22Rv1 (cell line): ENCODE measurements at regions not wholly inside any gene's neighbourhood (a gene's known extent, or its start where the extent isn't known, plus 50 kb on each side); places are given as distances from the start of the nearest gene placed in this dataset.

Experiments used
- H3K27ac ChIP-seq: fragments of 450-650 bp; 2 replicates; pipeline ENCODE4 v1.5.1; 2017
- ZFX ChIP-seq: fragments of 450-650 bp; IDR thresholded peaks from 2 replicates; pipeline ENCODE4 v1.6.1; 2017; ENCODE audit warnings: antibody characterized with exemption, borderline replicate concordance
- TF ChIP-seq, protein P1 (sequence below): fragments of 450-650 bp; IDR thresholded peaks from 2 replicates; pipeline ENCODE4 v1.5.1; 2017; ENCODE audit warnings: mild to moderate bottlenecking

DNA sequence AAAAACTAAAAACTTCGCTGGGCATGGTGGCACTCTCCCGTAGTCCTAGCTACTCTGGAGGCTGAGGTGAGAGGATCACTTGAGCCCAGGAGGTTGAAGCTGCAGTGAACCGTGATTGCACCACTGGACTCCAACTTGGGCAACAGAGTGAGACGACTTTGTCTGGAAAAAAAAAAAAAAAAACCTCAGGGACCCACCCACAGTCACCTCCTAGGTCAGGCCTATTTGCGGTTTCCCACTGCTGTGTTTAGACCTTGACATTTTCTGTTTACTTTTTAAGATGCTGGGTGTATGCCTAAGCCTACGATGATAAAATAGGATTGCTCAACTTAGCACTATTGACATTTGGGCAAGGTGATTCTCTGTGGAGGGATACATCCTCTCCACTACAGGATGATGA, 197.4 kb upstream of the TBL1X start:
- no peak overlapping the region for H3K27ac ChIP-seq
- TF ChIP-seq, protein P1, sequence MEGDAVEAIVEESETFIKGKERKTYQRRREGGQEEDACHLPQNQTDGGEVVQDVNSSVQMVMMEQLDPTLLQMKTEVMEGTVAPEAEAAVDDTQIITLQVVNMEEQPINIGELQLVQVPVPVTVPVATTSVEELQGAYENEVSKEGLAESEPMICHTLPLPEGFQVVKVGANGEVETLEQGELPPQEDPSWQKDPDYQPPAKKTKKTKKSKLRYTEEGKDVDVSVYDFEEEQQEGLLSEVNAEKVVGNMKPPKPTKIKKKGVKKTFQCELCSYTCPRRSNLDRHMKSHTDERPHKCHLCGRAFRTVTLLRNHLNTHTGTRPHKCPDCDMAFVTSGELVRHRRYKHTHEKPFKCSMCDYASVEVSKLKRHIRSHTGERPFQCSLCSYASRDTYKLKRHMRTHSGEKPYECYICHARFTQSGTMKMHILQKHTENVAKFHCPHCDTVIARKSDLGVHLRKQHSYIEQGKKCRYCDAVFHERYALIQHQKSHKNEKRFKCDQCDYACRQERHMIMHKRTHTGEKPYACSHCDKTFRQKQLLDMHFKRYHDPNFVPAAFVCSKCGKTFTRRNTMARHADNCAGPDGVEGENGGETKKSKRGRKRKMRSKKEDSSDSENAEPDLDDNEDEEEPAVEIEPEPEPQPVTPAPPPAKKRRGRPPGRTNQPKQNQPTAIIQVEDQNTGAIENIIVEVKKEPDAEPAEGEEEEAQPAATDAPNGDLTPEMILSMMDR: no peak
- no peak for TF ChIP-seq ZFX

DNA sequence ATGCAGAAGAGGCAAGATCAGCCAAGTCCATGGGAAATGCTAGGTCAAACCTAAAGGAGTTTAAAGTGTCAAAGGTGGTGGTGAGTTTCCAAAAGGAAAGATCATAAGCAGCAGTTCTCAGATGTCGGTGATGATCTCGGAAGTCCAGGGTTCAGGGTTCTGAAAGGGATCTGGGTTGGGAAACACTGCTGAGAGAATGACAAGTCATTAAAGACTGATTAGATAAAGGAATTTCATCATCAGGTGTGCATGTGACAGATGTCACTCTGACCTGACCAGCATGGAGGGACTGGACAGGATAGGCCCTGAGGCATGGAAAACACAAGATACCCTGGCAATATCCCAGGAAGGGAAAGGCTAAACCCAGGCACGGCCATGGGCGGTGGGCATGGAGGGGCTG, 195.7 kb upstream of the TBL1X start:
- TF ChIP-seq, protein P1: no peak
- no peak for TF ChIP-seq ZFX
- H3K27ac ChIP-seq: no peak overlapping the region

DNA sequence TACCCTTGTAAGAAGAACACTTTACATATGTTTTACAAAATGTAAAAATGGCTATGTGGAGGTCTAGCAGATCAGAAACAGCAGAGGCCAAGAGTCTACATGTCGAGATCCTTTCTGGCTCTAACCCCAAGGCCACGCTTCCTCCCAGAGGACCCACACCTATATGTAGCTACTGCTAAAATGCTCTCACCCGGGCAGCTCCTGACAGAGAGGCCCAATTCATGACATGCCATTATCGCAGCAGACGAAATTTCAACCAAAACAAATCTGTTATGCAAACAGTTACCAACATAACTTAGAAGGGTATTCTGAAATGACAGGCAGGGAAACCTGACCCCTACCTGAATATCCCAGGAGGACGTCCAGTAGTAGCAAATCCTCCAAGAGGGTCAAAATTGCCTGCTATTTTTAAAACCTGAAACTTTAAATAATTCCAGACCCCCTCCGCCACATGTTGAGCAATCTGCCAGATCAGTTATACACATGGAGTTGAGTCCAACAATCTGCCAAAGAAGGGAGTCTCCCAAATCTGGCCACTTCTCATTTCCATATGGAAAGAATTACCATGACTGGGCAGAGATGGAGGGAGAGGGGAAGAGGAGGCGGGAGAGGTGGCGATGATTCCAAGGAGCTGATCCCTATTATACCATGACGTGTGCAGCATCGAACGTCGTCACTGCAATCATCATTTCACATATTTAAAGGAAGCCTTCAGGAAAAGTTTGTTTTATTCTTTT, 192.9 kb upstream of the TBL1X start:
- H3K27ac ChIP-seq: no peak overlapping the region
- TF ChIP-seq ZFX: no peak
- TF ChIP-seq, protein P1: no peak

DNA sequence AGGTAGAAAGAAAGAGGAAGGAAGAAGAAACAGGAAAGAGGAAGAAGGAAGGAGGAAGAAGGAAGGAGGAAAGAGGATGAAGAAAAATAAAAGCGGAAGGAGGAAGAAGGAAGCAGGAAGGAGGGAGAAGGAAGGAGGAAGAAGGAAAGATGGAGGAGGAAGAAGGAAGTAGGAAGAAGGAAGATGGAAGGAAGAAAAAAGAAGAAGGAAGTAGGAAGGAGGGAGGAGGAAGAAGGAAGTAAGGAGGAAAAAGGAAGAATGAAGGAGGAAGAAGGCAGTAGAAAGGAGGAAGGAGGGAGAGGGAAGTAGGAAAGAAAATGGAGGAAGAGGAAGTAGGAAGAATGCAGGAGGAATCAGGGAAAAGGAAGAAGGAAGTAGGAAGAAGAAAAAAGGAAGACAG, 191.1 kb upstream of the TBL1X start:
- no peak for TF ChIP-seq ZFX
- TF ChIP-seq, protein P1: no peak
- no peak overlapping the region for H3K27ac ChIP-seq

DNA sequence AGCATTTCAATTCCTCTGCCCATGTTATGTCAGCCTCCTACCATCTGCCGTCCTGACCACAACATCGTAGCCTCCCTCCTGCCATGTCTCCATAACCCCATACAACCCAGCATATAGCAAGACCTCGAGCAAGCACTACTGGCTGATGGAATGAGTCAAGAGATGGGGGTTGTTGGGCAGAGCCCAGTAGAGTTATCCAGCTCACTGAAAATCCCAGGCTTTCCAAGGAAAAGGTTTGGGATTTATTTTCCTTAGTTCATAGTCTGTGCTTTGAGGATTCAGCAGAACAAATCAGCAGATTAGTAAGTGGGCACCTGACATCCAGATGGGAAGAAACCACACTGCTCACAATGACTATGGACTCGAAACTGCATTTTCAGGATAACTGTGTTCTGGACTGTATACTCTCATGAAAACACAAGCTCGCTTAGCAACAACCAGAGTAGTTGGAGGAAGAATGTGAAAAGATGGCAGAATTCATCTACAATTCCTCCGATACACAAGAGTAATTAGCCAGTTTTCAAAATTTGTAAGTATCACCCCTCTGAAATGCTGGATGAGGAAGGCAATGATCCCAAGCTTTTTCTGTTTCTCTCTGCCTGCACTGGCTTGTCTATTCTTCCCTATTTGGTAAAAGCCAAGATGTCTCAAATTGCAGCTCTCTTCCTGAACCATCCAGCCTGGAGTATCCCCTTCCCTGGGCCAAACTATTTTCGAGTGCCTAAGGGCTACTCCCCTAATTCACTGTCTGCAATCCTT, 186.2 kb upstream of the TBL1X start:
- no peak overlapping the region for H3K27ac ChIP-seq
- TF ChIP-seq, protein P1: no peak
- no peak for TF ChIP-seq ZFX

DNA sequence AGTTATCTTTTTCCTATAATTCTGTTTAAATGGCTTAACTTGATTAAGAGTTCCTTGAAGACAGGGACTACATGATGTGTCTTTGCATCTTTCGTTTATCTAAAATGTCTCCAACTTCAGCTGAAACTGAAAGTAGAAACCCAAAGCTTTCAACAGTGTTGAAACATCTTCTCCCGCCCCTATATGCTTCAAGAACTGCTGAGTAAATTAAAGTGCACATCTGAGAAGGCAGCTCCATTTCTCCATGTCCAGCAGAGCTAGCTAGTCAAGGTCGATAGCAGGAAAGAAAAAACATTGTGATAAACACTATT, 185.7 kb upstream of the TBL1X start:
- no peak overlapping the region for H3K27ac ChIP-seq
- TF ChIP-seq, protein P1: no peak
- no peak for TF ChIP-seq ZFX

DNA sequence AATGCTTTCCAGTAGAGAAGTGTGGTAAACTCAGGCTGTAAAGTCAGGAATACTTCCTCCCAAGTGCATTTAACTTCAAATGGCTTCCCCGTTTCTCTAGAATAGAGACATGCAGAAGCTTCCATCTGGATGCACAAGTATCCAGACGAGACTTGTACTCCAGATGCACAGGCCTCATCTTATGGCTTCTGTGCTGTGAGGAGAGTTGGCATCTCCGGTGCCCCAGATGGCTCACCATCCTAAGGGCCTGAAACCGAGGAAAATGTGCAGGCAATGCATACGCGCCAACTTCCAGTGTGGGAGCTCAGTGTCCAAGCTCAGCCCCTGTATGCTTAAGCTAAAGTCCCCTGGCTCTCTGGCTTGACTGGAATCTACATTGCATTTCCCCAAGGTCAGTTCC, 184.0 kb upstream of the TBL1X start:
- no peak overlapping the region for H3K27ac ChIP-seq
- TF ChIP-seq, protein P1: no peak
- TF ChIP-seq ZFX: no peak
